ENCODE measurements at regions not wholly inside any gene's neighbourhood (a gene's known extent, or its start where the extent isn't known, plus 50 kb on each side); places are given as distances from the start of the nearest gene placed in this dataset.

DNA sequence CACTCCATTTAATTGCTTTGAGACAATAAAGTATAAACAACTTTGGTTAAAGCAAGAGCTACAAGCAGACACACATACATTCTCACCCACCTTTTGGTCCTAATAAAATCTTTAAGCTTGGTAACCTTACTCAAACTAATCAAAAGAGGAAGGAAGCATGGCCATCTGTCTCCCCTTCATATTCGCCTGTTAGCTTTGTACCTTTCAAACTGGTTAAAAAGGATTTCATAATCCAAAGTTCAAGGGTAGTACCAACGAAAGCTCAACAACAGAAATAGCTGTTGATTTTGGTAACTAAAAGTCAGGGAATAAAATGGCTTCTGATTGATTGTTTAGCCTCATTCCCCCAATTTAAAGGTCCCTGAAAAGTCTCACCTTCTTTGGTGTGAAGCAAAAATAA, 456.9 kb downstream of the BCAT1 start:
- in situ Hi-C loops (cut with HindIII; ENCODE audit: low pct_unique_long_range_greater_than_20kb, low sequenced_read_pairs), result no loop called here
- CTCF ChIA-PET, result no interaction called here
- ATAC-seq, result no peak
- Histone ChIP-seq H3K9me3 (ENCODE audit: control insufficient read depth, insufficient read depth, low read depth, low read length) (no peaks in the 10 kb centered on the region), H3K4me1 (ENCODE audit: control insufficient read depth, insufficient read depth, low read length) (no peaks in the 10 kb centered on the region), H3K4me3 (ENCODE audit: low read depth in 2 of 2, low read length in 2 of 2) (no peak overlapping the region), H3K27me3 (ENCODE audit: control insufficient read depth, insufficient read depth, low read length) (no peaks in the 10 kb centered on the region), H3K36me3 (ENCODE audit: control insufficient read depth, insufficient read depth, low read length) (no peaks in the 10 kb centered on the region), H3K27ac (ENCODE audit: low read length) (no peak overlapping the region)
- no peak for TF ChIP-seq POLR2AphosphoS5 (IDR thresholded peaks at IDR 0.05; ENCODE audit: low read depth, low read length)
- TF ChIP-seq, protein P1, sequence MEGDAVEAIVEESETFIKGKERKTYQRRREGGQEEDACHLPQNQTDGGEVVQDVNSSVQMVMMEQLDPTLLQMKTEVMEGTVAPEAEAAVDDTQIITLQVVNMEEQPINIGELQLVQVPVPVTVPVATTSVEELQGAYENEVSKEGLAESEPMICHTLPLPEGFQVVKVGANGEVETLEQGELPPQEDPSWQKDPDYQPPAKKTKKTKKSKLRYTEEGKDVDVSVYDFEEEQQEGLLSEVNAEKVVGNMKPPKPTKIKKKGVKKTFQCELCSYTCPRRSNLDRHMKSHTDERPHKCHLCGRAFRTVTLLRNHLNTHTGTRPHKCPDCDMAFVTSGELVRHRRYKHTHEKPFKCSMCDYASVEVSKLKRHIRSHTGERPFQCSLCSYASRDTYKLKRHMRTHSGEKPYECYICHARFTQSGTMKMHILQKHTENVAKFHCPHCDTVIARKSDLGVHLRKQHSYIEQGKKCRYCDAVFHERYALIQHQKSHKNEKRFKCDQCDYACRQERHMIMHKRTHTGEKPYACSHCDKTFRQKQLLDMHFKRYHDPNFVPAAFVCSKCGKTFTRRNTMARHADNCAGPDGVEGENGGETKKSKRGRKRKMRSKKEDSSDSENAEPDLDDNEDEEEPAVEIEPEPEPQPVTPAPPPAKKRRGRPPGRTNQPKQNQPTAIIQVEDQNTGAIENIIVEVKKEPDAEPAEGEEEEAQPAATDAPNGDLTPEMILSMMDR (IDR thresholded peaks at IDR 0.05), result no peak
- TF ChIP-seq SIN3A (IDR thresholded peaks at IDR 0.05; ENCODE audit: borderline replicate concordance, insufficient read depth, low read depth, low read length), result no peak
- TF ChIP-seq, protein P2, sequence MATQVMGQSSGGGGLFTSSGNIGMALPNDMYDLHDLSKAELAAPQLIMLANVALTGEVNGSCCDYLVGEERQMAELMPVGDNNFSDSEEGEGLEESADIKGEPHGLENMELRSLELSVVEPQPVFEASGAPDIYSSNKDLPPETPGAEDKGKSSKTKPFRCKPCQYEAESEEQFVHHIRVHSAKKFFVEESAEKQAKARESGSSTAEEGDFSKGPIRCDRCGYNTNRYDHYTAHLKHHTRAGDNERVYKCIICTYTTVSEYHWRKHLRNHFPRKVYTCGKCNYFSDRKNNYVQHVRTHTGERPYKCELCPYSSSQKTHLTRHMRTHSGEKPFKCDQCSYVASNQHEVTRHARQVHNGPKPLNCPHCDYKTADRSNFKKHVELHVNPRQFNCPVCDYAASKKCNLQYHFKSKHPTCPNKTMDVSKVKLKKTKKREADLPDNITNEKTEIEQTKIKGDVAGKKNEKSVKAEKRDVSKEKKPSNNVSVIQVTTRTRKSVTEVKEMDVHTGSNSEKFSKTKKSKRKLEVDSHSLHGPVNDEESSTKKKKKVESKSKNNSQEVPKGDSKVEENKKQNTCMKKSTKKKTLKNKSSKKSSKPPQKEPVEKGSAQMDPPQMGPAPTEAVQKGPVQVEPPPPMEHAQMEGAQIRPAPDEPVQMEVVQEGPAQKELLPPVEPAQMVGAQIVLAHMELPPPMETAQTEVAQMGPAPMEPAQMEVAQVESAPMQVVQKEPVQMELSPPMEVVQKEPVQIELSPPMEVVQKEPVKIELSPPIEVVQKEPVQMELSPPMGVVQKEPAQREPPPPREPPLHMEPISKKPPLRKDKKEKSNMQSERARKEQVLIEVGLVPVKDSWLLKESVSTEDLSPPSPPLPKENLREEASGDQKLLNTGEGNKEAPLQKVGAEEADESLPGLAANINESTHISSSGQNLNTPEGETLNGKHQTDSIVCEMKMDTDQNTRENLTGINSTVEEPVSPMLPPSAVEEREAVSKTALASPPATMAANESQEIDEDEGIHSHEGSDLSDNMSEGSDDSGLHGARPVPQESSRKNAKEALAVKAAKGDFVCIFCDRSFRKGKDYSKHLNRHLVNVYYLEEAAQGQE (IDR thresholded peaks at IDR 0.05; ENCODE audit: insufficient read depth in 1 of 2, low read depth in 2 of 2, low read length in 1 of 2), result no peak
- no peak for TF ChIP-seq TCF7L2 (IDR thresholded peaks at IDR 0.05; ENCODE audit: low read depth, low read length)
- POLR2A ChIA-PET, result no interaction called here
- intact Hi-C loops (cut with micrococcal nuclease; ENCODE audit: unreplicated experiment), result no loop called here
- no TSS peak for BruUV-seq (replicated peaks)
- no peak for DNase-seq (ENCODE audit: low read depth, low spot score)

DNA sequence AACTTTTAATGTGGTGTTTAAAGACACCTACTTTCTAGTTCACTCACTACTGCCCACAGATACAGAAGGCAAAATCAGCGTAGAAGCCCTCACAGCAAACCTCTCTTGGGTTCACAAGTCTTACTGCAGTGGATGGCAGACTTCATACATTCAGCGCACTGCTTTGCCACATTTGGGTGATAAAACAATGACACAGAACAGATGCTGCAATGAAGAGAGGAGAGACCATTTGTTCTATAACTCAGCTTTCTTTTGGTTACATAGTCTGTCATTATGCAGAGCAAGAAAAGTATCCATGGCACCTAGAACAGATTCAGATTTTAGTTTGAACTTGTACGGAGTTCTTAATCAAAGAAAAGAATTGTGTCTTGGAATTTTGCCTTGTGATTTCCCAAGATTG, 459.0 kb downstream of the BCAT1 start:
- POLR2A ChIA-PET, result no interaction called here
- in situ Hi-C loops (cut with HindIII; ENCODE audit: low pct_unique_long_range_greater_than_20kb, low sequenced_read_pairs), result no loop called here

More for the DNA sequence above, 459.0 kb downstream of the BCAT1 start:
- Histone ChIP-seq H3K9me3 (ENCODE audit: control insufficient read depth, insufficient read depth, low read depth, low read length) (no peaks in the 10 kb centered on the region), H3K27ac (ENCODE audit: low read length) (no peak overlapping the region), H3K4me3 (ENCODE audit: low read depth in 2 of 2, low read length in 2 of 2) (no peak overlapping the region), H3K4me1 (ENCODE audit: control insufficient read depth, insufficient read depth, low read length) (no peaks in the 10 kb centered on the region), H3K36me3 (ENCODE audit: control insufficient read depth, insufficient read depth, low read length) (no peaks in the 10 kb centered on the region), H3K27me3 (ENCODE audit: control insufficient read depth, insufficient read depth, low read length) (no peaks in the 10 kb centered on the region)
- DNase-seq (ENCODE audit: low read depth, low spot score), result no peak
- no peak for ATAC-seq
- BruUV-seq (replicated peaks), result no TSS peak
- CTCF ChIA-PET, result no interaction called here
- no peak for TF ChIP-seq SIN3A (IDR thresholded peaks at IDR 0.05; ENCODE audit: borderline replicate concordance, insufficient read depth, low read depth, low read length)
- no peak for TF ChIP-seq POLR2AphosphoS5 (IDR thresholded peaks at IDR 0.05; ENCODE audit: low read depth, low read length)
- TF ChIP-seq, protein P1 (IDR thresholded peaks at IDR 0.05), result no peak
- TF ChIP-seq TCF7L2 (IDR thresholded peaks at IDR 0.05; ENCODE audit: low read depth, low read length), result no peak
- TF ChIP-seq, protein P2 (IDR thresholded peaks at IDR 0.05; ENCODE audit: insufficient read depth in 1 of 2, low read depth in 2 of 2, low read length in 1 of 2), result no peak
- intact Hi-C loops (cut with micrococcal nuclease; ENCODE audit: unreplicated experiment), result no loop called here

Measured in Panc1 (cell line).